ENCODE measurements at regions not wholly inside any gene's neighbourhood (a gene's known extent, or its start where the extent isn't known, plus 50 kb on each side); places are given as distances from the start of the nearest gene placed in this dataset.

DNA sequence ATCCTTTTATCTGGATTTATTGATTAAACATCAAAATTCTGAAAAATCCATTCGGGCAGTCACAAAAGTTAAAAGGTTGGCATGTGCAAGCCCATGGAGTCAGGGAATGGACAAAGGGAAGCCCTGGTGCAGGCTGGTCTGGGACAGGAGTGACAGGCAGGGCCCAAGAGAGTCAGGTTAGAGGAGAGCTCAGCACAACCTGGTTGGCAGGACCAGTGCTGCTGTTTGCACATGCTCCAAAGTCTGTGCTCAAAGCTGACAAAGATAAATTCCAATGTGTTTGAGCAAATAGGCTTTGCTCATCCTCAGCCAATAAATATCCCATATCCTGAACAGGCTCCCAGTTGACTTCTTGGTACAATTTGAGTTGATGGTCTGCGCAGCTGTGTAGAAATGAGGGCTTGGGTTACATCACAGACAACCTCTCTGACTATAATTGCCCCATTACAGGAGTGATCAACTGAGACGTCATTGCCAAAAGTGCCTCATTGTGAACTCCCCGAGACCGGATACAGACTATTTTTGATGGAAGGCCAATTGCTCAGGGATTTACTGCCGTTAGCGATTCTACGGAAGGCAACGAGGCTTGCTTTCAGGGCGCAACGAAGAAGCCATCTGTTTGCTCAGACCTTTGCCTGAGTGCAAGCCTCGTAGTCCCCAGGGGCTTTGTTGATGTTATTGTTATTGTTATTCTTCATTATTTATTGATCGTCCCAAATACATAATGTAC lies 1008.1 kb upstream of the TENM3 start:
- DNase-seq = no peak
- Histone ChIP-seq H3K9me3 (no peaks in the 10 kb centered on the region), H3K27me3 (replicated peaks; ENCODE audit: control insufficient read depth, insufficient read depth, low read length) (no peaks in the 10 kb centered on the region), H3K4me3 (ENCODE audit: low read depth, low read length) (no peak overlapping the region), H3K4me1 (no peaks in the 10 kb centered on the region), H3K36me3 (ENCODE audit: control insufficient read depth, insufficient read depth, low read length) (no peaks in the 10 kb centered on the region)
- BruUV-seq (replicated peaks) = no TSS peak
- TF ChIP-seq, protein P1, sequence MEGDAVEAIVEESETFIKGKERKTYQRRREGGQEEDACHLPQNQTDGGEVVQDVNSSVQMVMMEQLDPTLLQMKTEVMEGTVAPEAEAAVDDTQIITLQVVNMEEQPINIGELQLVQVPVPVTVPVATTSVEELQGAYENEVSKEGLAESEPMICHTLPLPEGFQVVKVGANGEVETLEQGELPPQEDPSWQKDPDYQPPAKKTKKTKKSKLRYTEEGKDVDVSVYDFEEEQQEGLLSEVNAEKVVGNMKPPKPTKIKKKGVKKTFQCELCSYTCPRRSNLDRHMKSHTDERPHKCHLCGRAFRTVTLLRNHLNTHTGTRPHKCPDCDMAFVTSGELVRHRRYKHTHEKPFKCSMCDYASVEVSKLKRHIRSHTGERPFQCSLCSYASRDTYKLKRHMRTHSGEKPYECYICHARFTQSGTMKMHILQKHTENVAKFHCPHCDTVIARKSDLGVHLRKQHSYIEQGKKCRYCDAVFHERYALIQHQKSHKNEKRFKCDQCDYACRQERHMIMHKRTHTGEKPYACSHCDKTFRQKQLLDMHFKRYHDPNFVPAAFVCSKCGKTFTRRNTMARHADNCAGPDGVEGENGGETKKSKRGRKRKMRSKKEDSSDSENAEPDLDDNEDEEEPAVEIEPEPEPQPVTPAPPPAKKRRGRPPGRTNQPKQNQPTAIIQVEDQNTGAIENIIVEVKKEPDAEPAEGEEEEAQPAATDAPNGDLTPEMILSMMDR (IDR thresholded peaks at IDR 0.05; ENCODE audit: insufficient read depth in 1 of 2, low read depth in 1 of 2, low read length in 1 of 2, severe bottlenecking in 1 of 2, unreplicated experiment in 1 of 2) = no peak
- CTCF ChIA-PET = no interaction called here
- no peaks in the 10 kb centered on the region for H3K36me3 Mint-ChIP-seq (ENCODE audit: insufficient read depth, unreplicated experiment)
- intact Hi-C loops (cut with micrococcal nuclease; ENCODE audit: unreplicated experiment) = no loop called here
- no peaks in the 10 kb centered on the region for H3K9me3 Mint-ChIP-seq (ENCODE audit: unreplicated experiment)
- POLR2A ChIA-PET = no interaction called here
- no peaks in the 10 kb centered on the region for H3K4me1 Mint-ChIP-seq (ENCODE audit: low read depth, unreplicated experiment)
- H3K4me3 Mint-ChIP-seq (ENCODE audit: unreplicated experiment) = no peak overlapping the region
- no peaks in the 10 kb centered on the region for H3K27me3 Mint-ChIP-seq (ENCODE audit: insufficient read depth, unreplicated experiment)
- H3K27ac Mint-ChIP-seq (ENCODE audit: unreplicated experiment) = no peak overlapping the region

DNA sequence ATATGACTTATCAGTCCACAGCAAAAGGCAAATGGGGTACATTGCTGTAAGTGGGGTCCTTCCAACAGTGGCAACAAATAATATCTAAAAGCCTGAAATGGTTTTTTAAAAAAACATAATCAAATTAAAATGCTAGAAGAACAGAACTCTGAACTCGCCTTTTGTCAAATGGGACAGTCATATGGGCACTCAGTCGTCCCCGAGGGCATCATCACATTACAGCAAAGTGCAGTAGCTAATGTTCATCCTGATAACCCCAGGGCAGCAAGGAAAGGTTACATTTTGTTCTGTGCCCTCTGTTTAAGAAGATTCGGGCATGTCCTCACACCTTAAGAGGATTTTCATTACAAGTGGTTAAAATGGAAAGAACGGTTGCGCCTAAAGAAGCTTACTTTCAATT lies 997.9 kb upstream of the TENM3 start:
- no peaks in the 10 kb centered on the region for H3K36me3 ChIP-seq (ENCODE audit: control insufficient read depth, insufficient read depth, low read length)
- Mint-ChIP-seq H3K4me1 (ENCODE audit: low read depth, unreplicated experiment) (no peaks in the 10 kb centered on the region), H3K36me3 (ENCODE audit: insufficient read depth, unreplicated experiment) (no peaks in the 10 kb centered on the region), H3K27me3 (ENCODE audit: insufficient read depth, unreplicated experiment) (peaks cover 2% of the 10 kb centered on the region), H3K27ac (ENCODE audit: unreplicated experiment) (no peak overlapping the region), H3K9me3 (ENCODE audit: unreplicated experiment) (no peaks in the 10 kb centered on the region), H3K4me3 (ENCODE audit: unreplicated experiment) (no peak overlapping the region)
- H3K4me1 ChIP-seq = no peaks in the 10 kb centered on the region
- no peaks in the 10 kb centered on the region for H3K27me3 ChIP-seq (replicated peaks; ENCODE audit: control insufficient read depth, insufficient read depth, low read length)
- no peak overlapping the region for H3K4me3 ChIP-seq (ENCODE audit: low read depth, low read length)
- CTCF ChIA-PET = no interaction called here
- TF ChIP-seq, protein P1 (IDR thresholded peaks at IDR 0.05; ENCODE audit: insufficient read depth in 1 of 2, low read depth in 1 of 2, low read length in 1 of 2, severe bottlenecking in 1 of 2, unreplicated experiment in 1 of 2) = no peak
- no peaks in the 10 kb centered on the region for H3K9me3 ChIP-seq
- no TSS peak for BruUV-seq (replicated peaks)
- POLR2A ChIA-PET = no interaction called here
- intact Hi-C loops (cut with micrococcal nuclease; ENCODE audit: unreplicated experiment) = no loop called here
- no peak for DNase-seq

DNA sequence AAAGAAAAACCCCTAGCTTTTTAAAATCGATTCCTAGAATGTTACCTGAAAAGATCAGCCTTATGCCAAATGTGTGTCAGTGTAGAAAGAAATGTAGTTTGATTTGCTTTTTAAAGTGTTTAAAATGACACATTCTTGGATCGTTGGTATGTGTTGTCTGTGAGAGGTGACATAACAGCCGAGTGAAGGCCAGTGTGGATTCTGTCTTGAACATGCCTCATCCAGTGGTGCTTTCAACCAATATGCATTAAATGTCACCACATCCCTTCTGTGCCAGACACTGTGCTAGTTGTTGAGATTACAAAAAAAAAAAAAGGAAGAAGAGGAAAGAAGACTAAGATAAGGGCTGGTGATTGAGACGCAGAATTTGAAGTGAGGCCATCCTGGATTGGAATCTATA lies 994.2 kb upstream of the TENM3 start:
- H3K27ac Mint-ChIP-seq (ENCODE audit: unreplicated experiment) = no peak overlapping the region
- peaks cover 5% of the 10 kb centered on the region for H3K27me3 Mint-ChIP-seq (ENCODE audit: insufficient read depth, unreplicated experiment)
- no peak overlapping the region for H3K4me3 Mint-ChIP-seq (ENCODE audit: unreplicated experiment)
- ChIA-PET POLR2A (no interaction called here), CTCF (no interaction called here)
- H3K4me1 Mint-ChIP-seq (ENCODE audit: low read depth, unreplicated experiment) = no peaks in the 10 kb centered on the region
- no peaks in the 10 kb centered on the region for H3K4me1 ChIP-seq
- no TSS peak for BruUV-seq (replicated peaks)
- TF ChIP-seq, protein P1 (IDR thresholded peaks at IDR 0.05; ENCODE audit: insufficient read depth in 1 of 2, low read depth in 1 of 2, low read length in 1 of 2, severe bottlenecking in 1 of 2, unreplicated experiment in 1 of 2) = no peak
- intact Hi-C loops (cut with micrococcal nuclease; ENCODE audit: unreplicated experiment) = loop anchor here (1.0 kb wide), 1 partner anchor 111 kb away; no protein-coding TSS in a partner anchor
- H3K27me3 ChIP-seq (replicated peaks; ENCODE audit: control insufficient read depth, insufficient read depth, low read length) = no peaks in the 10 kb centered on the region
- H3K9me3 Mint-ChIP-seq (ENCODE audit: unreplicated experiment) = no peaks in the 10 kb centered on the region
- DNase-seq = no peak
- H3K36me3 Mint-ChIP-seq (ENCODE audit: insufficient read depth, unreplicated experiment) = no peaks in the 10 kb centered on the region
- no peak overlapping the region for H3K4me3 ChIP-seq (ENCODE audit: low read depth, low read length)
- H3K9me3 ChIP-seq = no peaks in the 10 kb centered on the region
- H3K36me3 ChIP-seq (ENCODE audit: control insufficient read depth, insufficient read depth, low read length) = no peaks in the 10 kb centered on the region

Measured in Caco-2 (cell line).